ENCODE measurements at regions not wholly inside any gene's neighbourhood (a gene's known extent, or its start where the extent isn't known, plus 50 kb on each side); places are given as distances from the start of the nearest gene placed in this dataset.
"Not testable (repeated sequence)": the region's sequence is repeated elsewhere in the genome, so short reads cannot be mapped to it uniquely, and the experiment has no call there.

DNA sequence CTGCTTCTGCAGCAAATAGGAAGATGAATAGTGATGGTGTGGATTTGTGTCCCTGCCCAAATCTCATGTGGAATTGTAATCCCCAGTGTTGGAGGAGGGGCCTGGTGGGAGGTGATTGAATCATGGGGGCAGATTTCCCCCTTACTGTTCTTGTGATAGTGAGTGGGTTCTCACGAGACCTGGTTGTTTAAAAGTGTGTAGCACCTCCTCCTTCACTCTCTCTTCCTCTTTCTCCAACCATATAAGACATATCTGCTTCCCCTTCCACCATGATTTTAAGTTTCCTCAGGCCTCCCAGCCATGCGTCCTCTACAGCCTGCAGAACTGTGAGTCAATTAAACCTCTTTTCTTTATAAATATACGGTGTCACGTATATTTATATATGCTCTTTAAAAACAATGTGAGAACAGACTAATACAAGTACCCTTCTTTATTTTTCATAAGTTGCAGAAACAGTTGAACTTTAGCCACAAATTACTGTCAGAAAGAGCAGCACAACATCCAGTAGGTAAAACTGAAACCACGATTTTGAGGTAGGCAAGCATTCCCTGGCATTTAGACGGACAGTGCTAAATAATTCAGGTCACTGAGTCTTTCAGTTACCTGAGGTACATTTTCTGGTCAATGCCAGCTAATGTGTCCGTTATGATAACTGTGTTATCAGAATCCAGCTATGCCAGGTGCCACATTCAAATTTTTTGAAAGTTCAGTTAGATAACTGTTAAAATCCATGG is 79.3 kb upstream of the SPEF2 start:
- DNase-seq (ENCODE audit: low read depth): no peak
- H3K4me3 ChIP-seq (ENCODE audit: low read length): no peak overlapping the region
- no peak for TF ChIP-seq CTCF (conservative IDR thresholded peaks at IDR 0.05; ENCODE audit: low read depth, low read length)

GRCh38 chr5:35533156-35533555 is 84.5 kb upstream of the SPEF2 start:
- TF ChIP-seq CTCF (conservative IDR thresholded peaks at IDR 0.05; ENCODE audit: low read depth, low read length): no peak
- DNase-seq (ENCODE audit: low read depth): no peak
- H3K4me3 ChIP-seq (ENCODE audit: low read length): no peak overlapping the region

DNA sequence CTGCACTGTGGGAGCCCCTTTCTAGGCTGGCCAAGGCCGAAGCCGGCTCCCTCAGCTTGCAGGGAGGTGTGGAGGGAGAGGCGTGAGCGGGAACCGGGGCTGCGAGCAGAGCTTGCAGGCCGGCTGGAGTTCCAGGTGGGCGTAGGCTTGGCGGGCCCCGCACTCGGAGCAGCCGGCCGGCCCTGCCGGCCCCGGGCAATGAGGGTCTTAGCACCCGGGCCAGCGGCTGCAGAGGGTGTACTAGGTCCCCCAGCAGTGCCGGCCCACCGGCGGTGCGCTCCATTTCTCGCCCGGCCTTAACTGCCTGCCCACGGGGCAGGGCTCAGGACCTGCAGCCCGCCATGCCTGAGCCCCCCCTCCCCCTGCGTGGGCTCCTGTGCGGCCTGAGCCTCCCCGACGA is 86.1 kb upstream of the SPEF2 start:
- DNase-seq (ENCODE audit: low read depth): not testable (repeated sequence)

DNA sequence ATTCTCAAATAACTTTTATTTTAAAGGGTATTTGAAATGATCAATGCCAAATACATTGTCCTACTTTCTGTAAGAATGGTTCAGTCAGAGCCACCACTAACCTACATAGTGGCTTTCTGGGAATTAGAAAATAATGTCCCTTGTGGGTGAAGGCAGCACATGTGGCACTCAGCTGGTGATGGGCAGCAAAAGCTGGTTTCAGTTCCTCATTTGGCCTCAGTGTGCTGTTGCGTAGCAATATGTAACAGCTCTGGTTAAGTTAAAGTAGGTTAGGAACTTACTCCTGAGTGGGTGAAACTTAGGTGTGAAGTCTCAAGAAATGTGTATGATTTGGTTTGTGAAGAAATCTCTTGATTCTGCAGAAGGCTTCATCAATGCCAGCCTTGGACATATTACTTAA is 99.6 kb upstream of the SPEF2 start:
- H3K4me3 ChIP-seq (ENCODE audit: low read length): no peak overlapping the region
- DNase-seq (ENCODE audit: low read depth): no peak

More for the DNA sequence above, 86.1 kb upstream of the SPEF2 start:
- H3K4me3 ChIP-seq (ENCODE audit: low read length): not testable (repeated sequence)

DNA sequence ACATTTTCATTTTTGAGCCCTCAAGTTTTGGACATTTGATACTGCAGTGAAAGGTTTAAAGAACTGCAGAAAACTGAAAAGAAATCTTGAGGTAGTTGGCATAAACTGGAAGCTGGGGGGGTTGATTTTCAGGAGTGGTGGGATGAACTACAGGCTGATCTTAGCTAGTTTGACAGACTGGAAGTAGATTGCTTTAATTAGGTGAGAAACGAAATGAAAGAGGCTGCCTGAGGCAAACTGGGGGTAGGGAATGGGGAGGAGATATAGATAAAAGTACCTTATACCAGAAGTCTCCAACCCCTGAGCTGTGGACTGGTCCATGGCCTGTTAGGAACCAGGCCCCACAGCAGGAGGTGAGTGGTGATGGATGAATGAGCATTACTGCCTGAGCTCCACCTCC is 101.4 kb upstream of the SPEF2 start:
- TF ChIP-seq CTCF (conservative IDR thresholded peaks at IDR 0.05; ENCODE audit: low read depth, low read length): no peak
- no peak overlapping the region for H3K4me3 ChIP-seq (ENCODE audit: low read length)
- no peak for DNase-seq (ENCODE audit: low read depth)

More for the DNA sequence above, 99.6 kb upstream of the SPEF2 start:
- no peak for TF ChIP-seq CTCF (conservative IDR thresholded peaks at IDR 0.05; ENCODE audit: low read depth, low read length)

DNA sequence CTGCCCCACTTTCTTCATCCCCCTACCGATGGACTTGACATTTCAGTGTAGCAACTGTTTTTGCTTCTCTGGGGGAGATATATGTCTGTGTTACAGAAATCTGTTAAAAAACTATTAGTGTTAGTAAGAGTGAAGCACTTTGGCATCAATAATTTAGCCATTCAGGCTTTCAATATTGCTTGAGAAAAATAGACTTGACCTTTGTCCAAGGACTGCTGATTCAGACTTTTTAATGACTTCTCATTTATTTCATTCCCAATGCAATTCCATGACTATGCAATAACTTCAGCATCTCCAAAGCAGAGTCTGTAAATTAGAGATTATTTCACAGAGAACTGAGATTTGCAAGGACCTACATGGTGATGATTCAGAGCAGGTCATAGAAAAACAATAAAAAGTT is 104.1 kb upstream of the SPEF2 start:
- no peak overlapping the region for H3K4me3 ChIP-seq (ENCODE audit: low read length)
- TF ChIP-seq CTCF (conservative IDR thresholded peaks at IDR 0.05; ENCODE audit: low read depth, low read length): no peak
- no peak for DNase-seq (ENCODE audit: low read depth)

DNA sequence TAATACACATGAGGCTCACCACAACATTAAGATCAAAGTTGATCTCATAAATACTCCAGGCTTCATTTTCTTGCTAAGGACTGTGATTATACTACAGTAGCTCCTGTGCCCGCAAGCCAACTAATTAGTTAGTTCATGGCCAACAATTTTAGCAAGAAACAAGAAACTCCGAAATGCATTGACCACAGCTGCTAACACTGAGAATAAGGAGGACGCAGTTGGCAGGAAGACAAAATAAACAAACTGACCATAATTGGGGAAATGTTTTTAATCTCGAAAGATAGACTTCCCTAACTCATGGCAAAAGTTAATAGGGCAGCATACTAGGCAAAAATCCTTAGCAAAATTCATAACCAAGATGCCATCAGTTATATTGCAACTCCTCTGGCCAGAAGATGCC is 115.5 kb upstream of the SPEF2 start:
- DNase-seq (ENCODE audit: low read depth): no peak
- no peak for TF ChIP-seq CTCF (conservative IDR thresholded peaks at IDR 0.05; ENCODE audit: low read depth, low read length)
- H3K4me3 ChIP-seq (ENCODE audit: low read length): no peak overlapping the region
